ENCODE measurements at regions not wholly inside any gene's neighbourhood (a gene's known extent, or its start where the extent isn't known, plus 50 kb on each side); places are given as distances from the start of the nearest gene placed in this dataset.

DNA sequence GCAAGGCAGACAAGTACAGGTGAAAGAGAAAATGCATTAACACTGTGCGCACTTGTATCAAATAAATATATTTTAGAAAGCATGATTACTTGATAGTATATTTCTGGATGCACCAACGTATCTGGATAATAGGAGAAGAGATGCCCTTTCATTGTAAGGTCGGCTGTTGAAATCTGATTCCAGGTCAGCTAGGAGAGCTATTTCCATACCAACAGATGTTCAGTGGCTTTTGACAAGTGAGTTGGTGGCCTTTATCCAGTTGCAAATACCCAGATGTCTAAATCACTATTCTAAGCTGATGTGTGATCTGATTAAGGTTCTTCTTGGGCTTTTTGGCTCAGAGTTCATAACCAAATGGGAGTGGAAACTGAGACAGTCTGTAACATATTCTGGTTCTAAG lies 128.2 kb upstream of the TBCA start:
- TF ChIP-seq, protein P1, sequence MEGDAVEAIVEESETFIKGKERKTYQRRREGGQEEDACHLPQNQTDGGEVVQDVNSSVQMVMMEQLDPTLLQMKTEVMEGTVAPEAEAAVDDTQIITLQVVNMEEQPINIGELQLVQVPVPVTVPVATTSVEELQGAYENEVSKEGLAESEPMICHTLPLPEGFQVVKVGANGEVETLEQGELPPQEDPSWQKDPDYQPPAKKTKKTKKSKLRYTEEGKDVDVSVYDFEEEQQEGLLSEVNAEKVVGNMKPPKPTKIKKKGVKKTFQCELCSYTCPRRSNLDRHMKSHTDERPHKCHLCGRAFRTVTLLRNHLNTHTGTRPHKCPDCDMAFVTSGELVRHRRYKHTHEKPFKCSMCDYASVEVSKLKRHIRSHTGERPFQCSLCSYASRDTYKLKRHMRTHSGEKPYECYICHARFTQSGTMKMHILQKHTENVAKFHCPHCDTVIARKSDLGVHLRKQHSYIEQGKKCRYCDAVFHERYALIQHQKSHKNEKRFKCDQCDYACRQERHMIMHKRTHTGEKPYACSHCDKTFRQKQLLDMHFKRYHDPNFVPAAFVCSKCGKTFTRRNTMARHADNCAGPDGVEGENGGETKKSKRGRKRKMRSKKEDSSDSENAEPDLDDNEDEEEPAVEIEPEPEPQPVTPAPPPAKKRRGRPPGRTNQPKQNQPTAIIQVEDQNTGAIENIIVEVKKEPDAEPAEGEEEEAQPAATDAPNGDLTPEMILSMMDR (conservative IDR thresholded peaks at IDR 0.05; ENCODE audit: low read depth, low read length), result no peak
- TF ChIP-seq EZH2 (IDR thresholded peaks at IDR 0.05; ENCODE audit: low read length, unreplicated experiment), result no peak
- no peak for TF ChIP-seq EZH2phosphoT487 (IDR thresholded peaks at IDR 0.05; ENCODE audit: borderline replicate concordance, low read length)
